ENCODE measurements at regions not wholly inside any gene's neighbourhood (a gene's known extent, or its start where the extent isn't known, plus 50 kb on each side); places are given as distances from the start of the nearest gene placed in this dataset.

- TF ChIP-seq CTCF (conservative IDR thresholded peaks at IDR 0.05; ENCODE audit: low read length) (no peak), EZH2phosphoT487 (IDR thresholded peaks at IDR 0.05; ENCODE audit: borderline replicate concordance) (no peak)
Observed at GRCh38 chr1:238552271-238552670, 661.5 kb upstream of the ZP4 start.
